Upper lobe of right lung (tissue), 1 donor: ENCODE measurements at regions not wholly inside any gene's neighbourhood (a gene's known extent, or its start where the extent isn't known, plus 50 kb on each side); places are given as distances from the start of the nearest gene placed in this dataset.

Experiments used
- ATAC-seq: fragments of 200-7000 bp; cut with Tn5 transposase; one replicate; pipeline ENCODE4 v1.9.1; 2020; ENCODE audit warnings: mild to moderate bottlenecking, moderate library complexity
- DNase-seq: peaks from one replicate; pipeline ENCODE4 v3.0.0-alpha.2; 2020
- H3K27ac ChIP-seq: fragments of 200-600 bp; one replicate; pipeline ENCODE4 v1.8.0; 2022
- H3K27me3 ChIP-seq: fragments of 200-600 bp; one replicate; pipeline ENCODE4 v1.8.0; 2022; ENCODE audit warnings: mild to moderate bottlenecking
- H3K36me3 ChIP-seq: fragments of 200-600 bp; one replicate; pipeline ENCODE4 v1.8.0; 2022
- H3K4me1 ChIP-seq: fragments of 200-600 bp; one replicate; pipeline ENCODE4 v1.8.0; 2022
- H3K4me3 ChIP-seq: fragments of 200-600 bp; one replicate; pipeline ENCODE4 v1.8.0; 2022; ENCODE audit warnings: mild to moderate bottlenecking
- H3K9me3 ChIP-seq: fragments of 200-600 bp; one replicate; pipeline ENCODE4 v1.8.0; 2022
- intact Hi-C: fragments of 100-400 bp; cut with DNase I; formaldehyde crosslinking; loops from one replicate; pipeline ENCODE4 v1.11.0; 2022
- TF ChIP-seq, protein P1 (sequence below): fragments of 200-600 bp; IDR thresholded peaks from one replicate; pipeline ENCODE4 v1.8.0; 2022; ENCODE audit warnings: antibody characterized with exemption
- donor health status: DM: no; HTN: yes; CAD: no; lungs with severe emphysema.

DNA sequence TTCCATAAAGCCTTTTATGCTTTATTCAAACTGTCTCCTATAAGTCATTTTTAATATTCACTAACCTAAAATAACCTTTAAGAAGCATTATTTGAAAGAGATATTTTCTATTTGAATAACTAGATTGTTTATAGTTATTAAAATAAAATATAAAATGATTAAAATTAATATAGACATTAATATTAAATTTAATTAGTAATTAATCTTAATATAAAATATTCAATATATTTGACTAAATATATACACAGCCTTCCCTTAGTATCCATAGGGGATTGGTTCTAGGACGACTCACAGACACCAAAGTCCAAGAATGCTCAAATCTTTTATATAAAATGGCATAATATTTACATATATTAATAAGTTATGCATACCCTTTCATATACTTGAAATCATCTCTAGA, 1014.1 kb downstream of the TBL1XR1 start:
- no peak overlapping the region for H3K4me3 ChIP-seq
- intact Hi-C loops = no loop called here
- ATAC-seq (no peak), DNase-seq (no peak)
- TF ChIP-seq, protein P1, sequence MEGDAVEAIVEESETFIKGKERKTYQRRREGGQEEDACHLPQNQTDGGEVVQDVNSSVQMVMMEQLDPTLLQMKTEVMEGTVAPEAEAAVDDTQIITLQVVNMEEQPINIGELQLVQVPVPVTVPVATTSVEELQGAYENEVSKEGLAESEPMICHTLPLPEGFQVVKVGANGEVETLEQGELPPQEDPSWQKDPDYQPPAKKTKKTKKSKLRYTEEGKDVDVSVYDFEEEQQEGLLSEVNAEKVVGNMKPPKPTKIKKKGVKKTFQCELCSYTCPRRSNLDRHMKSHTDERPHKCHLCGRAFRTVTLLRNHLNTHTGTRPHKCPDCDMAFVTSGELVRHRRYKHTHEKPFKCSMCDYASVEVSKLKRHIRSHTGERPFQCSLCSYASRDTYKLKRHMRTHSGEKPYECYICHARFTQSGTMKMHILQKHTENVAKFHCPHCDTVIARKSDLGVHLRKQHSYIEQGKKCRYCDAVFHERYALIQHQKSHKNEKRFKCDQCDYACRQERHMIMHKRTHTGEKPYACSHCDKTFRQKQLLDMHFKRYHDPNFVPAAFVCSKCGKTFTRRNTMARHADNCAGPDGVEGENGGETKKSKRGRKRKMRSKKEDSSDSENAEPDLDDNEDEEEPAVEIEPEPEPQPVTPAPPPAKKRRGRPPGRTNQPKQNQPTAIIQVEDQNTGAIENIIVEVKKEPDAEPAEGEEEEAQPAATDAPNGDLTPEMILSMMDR = no peak
- H3K4me1 ChIP-seq = no peaks in the 10 kb centered on the region
- no peaks in the 10 kb centered on the region for H3K27me3 ChIP-seq
- no peaks in the 10 kb centered on the region for H3K9me3 ChIP-seq
- H3K36me3 ChIP-seq = no peaks in the 10 kb centered on the region
- H3K27ac ChIP-seq = no peak overlapping the region

DNA sequence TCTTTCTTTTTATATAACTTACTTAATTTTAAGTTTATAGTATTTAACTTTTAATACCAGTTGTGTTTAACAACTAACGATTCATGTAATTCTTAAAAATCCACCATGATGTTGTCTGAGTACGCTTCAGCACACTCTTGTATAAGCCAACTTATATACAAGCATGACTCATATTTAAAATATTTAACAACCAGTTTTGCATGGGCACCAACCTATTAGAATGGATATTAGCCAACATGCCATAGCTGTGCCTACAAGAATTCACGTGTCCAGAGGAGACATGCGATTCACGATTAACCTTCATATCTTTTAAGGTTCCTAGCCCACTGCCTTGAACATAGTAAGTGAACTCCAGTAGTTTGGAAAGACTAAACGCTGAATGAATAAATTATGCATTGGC, 1023.2 kb downstream of the TBL1XR1 start:
- ATAC-seq (no peak), DNase-seq (no peak)
- TF ChIP-seq, protein P1 = no peak
- Histone ChIP-seq H3K27ac (no peak overlapping the region), H3K27me3 (no peaks in the 10 kb centered on the region), H3K36me3 (no peaks in the 10 kb centered on the region), H3K4me1 (no peaks in the 10 kb centered on the region), H3K4me3 (no peak overlapping the region), H3K9me3 (no peaks in the 10 kb centered on the region)
- intact Hi-C loops = no loop called here

DNA sequence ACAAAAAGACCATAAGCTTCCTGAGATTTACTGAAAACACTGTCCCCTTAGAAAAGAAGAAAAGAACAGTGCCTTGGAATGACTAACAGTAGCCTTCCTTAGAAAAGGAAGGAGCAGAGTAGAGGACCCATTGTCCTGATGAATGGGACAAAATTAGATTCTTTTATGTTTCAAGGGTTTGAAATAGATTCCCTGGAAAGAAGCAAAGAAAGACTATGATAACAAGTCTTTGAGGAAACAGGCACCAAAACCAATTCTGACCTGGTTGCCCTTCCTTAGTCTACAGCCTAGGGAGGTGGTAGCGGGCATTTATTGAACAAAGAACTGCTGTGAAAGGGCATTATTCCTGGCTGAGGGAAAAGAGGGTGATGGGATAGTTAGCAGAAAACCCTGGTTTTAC, 1024.8 kb downstream of the TBL1XR1 start:
- TF ChIP-seq, protein P1 = no peak
- ATAC-seq (no peak), DNase-seq (no peak)
- Histone ChIP-seq H3K9me3 (no peaks in the 10 kb centered on the region), H3K27ac (no peak overlapping the region), H3K27me3 (no peaks in the 10 kb centered on the region), H3K36me3 (no peaks in the 10 kb centered on the region), H3K4me3 (no peak overlapping the region), H3K4me1 (no peaks in the 10 kb centered on the region)
- intact Hi-C loops = no loop called here

DNA sequence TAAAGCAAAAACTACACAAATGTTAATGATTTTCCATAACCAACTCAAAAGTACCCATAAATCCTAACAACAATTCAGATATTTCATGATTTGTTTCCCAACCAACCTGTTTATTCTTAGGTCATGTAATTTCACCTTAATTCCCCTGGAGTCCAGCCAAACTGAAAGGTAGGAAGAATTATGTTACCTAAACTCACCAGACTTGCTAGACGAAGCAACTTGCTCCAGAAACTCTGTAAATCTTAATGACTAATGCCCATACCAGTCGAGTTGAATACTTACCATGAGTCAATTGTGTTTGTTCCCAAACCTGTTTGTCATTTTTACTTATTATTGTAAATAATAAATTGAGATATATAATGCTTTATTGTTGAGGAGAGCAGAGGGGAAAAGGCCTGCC, 1030.0 kb downstream of the TBL1XR1 start:
- Histone ChIP-seq H3K36me3 (no peaks in the 10 kb centered on the region), H3K9me3 (no peaks in the 10 kb centered on the region), H3K4me3 (no peak overlapping the region), H3K27me3 (no peaks in the 10 kb centered on the region), H3K4me1 (no peaks in the 10 kb centered on the region), H3K27ac (no peak overlapping the region)
- intact Hi-C loops = no loop called here
- no peak for ATAC-seq
- TF ChIP-seq, protein P1 = no peak
- no peak for DNase-seq

DNA sequence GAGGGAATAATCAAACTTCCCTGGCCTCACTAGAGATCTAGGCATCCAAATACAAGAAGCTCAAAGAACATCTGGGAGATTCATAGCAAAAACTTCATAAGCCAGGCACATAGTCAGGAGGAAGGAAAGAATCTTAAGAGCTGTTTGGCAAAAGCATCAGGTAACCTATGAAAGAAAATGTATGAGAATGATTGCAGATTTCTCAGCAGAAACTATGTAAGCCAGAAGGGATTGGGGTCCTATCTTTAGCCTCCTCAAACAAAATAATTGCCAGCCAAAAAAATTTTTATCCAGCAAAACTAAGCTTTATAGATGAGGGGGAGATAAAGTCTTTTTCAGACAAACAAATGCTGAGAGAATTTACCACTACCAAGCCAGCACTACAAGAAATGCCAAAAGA, 1036.3 kb downstream of the TBL1XR1 start:
- H3K27ac ChIP-seq = no peak overlapping the region
- DNase-seq = no peak
- H3K9me3 ChIP-seq = no peaks in the 10 kb centered on the region
- intact Hi-C loops = no loop called here
- no peaks in the 10 kb centered on the region for H3K27me3 ChIP-seq
- TF ChIP-seq, protein P1 = no peak
- no peaks in the 10 kb centered on the region for H3K4me1 ChIP-seq
- no peaks in the 10 kb centered on the region for H3K36me3 ChIP-seq
- H3K4me3 ChIP-seq = no peak overlapping the region
- no peak for ATAC-seq

DNA sequence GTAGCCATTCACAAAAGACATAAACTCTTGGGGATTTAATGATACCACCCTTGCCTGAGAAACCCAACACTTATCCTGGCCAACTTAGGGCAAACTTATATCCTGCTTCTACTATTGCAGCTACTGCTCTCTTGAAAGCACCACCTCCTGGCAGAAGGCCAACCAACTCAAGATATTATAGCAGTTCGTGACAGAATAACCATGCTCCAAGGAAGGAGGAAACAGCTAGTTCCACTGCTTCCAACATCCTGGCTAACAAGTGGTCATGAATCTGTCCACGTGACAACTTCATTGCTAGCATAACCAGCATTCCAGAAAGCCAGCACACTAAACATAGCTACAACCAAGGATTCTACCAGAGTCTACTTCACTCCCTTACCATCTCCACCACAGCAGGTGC, 1037.5 kb downstream of the TBL1XR1 start:
- Histone ChIP-seq H3K9me3 (no peaks in the 10 kb centered on the region), H3K27ac (no peak overlapping the region), H3K4me1 (no peaks in the 10 kb centered on the region), H3K36me3 (no peaks in the 10 kb centered on the region), H3K4me3 (no peak overlapping the region), H3K27me3 (no peaks in the 10 kb centered on the region)
- ATAC-seq (no peak), DNase-seq (no peak)
- TF ChIP-seq, protein P1 = no peak
- intact Hi-C loops = no loop called here
